Type B pancreatic cell (in vitro differentiated cells): ENCODE measurements at regions not wholly inside any gene's neighbourhood (a gene's known extent, or its start where the extent isn't known, plus 50 kb on each side); places are given as distances from the start of the nearest gene placed in this dataset.
A peak's percentile ranks its signal among the peaks of the same experiment; 100 is the strongest.

Source experiments
- DNase-seq: peaks from one replicate; pipeline ENCODE4 v3.0.0; 2021; ENCODE audit warnings: mixed read lengths; ENCODE audit not compliant: unreplicated experiment; ENCODE audit errors: extremely low spot score
- H3K27ac Mint-ChIP-seq: 2 replicates; pipeline ENCODE4 v1.8.0; 2021; ENCODE audit warnings: mild to moderate bottlenecking, mixed read lengths
- H3K27me3 Mint-ChIP-seq: 2 replicates; pipeline ENCODE4 v1.8.0; 2021; ENCODE audit warnings: mixed read lengths
- H3K36me3 Mint-ChIP-seq: 2 replicates; pipeline ENCODE4 v1.8.0; 2021; ENCODE audit warnings: mixed read lengths
- H3K4me1 Mint-ChIP-seq: one replicate; pipeline ENCODE4 v1.8.0; 2021; ENCODE audit warnings: mixed read lengths; ENCODE audit not compliant: unreplicated experiment
- H3K4me3 Mint-ChIP-seq: 2 replicates; pipeline ENCODE4 v1.8.0; 2021; ENCODE audit warnings: mild to moderate bottlenecking, mixed read lengths
- H3K9me3 Mint-ChIP-seq: 2 replicates; pipeline ENCODE4 v1.8.0; 2021; ENCODE audit warnings: mixed read lengths
- TF ChIP-seq, protein P1 (sequence below): fragments of 200-600 bp; sonication (generic); conservative IDR thresholded peaks from 2 replicates; pipeline ENCODE4 v1.5.0; 2021; ENCODE audit warnings: antibody characterized with exemption, mild to moderate bottlenecking

DNA sequence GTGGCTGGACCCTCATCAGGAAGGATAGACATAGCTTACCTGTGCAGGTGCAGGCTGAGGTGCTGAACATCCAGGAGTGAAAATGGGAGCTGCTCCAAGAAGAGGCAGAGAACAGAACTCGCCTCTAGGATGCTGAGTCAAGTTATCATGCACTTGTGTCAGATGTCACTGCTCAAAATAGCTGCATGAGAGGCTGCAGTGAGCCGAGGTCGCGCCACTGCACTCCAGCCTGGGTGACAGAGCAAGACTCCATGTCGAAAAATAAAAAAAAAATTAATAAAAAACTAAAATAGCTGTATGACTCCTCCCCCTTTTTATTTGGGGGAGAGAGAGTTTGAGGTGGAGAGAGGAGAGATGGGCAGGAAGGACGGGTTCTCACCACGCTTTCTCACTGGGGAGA lies 148.8 kb downstream of the FOXL1 start:
- no peaks in the 10 kb centered on the region for H3K9me3 Mint-ChIP-seq
- peaks cover 21% of the 10 kb centered on the region for H3K4me1 Mint-ChIP-seq
- TF ChIP-seq, protein P1, sequence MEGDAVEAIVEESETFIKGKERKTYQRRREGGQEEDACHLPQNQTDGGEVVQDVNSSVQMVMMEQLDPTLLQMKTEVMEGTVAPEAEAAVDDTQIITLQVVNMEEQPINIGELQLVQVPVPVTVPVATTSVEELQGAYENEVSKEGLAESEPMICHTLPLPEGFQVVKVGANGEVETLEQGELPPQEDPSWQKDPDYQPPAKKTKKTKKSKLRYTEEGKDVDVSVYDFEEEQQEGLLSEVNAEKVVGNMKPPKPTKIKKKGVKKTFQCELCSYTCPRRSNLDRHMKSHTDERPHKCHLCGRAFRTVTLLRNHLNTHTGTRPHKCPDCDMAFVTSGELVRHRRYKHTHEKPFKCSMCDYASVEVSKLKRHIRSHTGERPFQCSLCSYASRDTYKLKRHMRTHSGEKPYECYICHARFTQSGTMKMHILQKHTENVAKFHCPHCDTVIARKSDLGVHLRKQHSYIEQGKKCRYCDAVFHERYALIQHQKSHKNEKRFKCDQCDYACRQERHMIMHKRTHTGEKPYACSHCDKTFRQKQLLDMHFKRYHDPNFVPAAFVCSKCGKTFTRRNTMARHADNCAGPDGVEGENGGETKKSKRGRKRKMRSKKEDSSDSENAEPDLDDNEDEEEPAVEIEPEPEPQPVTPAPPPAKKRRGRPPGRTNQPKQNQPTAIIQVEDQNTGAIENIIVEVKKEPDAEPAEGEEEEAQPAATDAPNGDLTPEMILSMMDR: no peak
- no peaks in the 10 kb centered on the region for H3K36me3 Mint-ChIP-seq
- no peak for DNase-seq
- no peak overlapping the region for H3K4me3 Mint-ChIP-seq
- no peak overlapping the region for H3K27ac Mint-ChIP-seq
- peaks cover 69% of the 10 kb centered on the region for H3K27me3 Mint-ChIP-seq

DNA sequence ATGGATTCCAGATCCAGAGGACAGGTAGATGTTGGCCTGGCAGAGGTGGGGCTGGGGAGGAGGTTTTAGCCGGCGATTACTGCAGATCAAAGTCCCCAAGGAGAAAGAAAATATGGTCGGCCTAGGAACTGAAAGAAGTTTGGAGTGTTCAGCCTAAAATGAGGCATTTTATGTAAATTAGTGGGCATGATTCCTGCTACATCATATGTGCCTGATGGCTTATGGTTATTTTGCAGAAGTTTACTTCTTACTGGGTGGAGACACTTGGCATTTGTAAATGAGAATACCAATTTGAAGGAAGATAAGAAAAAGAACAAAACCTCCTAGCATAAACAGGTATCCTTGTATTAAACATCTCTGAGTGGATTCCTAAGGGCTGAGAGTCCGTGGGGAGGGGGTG lies 149.3 kb downstream of the FOXL1 start:
- no peaks in the 10 kb centered on the region for H3K36me3 Mint-ChIP-seq
- H3K27me3 Mint-ChIP-seq: peaks cover 73% of the 10 kb centered on the region
- H3K4me1 Mint-ChIP-seq: peaks cover 24% of the 10 kb centered on the region

DNA sequence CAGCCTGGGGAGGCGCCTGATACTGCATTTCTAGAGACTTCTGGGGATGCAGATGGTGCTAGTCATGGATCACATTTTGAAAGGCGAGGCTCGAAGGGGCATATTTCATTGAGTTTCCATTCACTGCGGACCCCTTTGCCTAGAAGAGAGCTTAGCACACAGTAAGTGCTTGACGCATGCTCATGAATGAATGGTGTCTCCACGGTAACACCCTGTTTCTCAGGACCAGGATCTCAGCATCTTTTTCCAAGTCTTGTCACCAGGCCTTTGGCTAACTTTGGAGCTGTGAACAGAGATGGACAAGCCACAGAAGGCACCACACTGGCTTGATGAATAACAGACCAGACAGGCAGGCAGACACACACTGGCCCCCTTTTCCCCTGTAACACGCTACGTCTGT lies 151.3 kb downstream of the FOXL1 start:
- DNase-seq: no peak
- Mint-ChIP-seq H3K4me1 (peaks cover 42% of the 10 kb centered on the region), H3K36me3 (no peaks in the 10 kb centered on the region), H3K27me3 (peaks cover 81% of the 10 kb centered on the region), H3K27ac (no peak overlapping the region), H3K9me3 (no peaks in the 10 kb centered on the region), H3K4me3 (no peak overlapping the region)
- TF ChIP-seq, protein P1: no peak

More for the DNA sequence above, 149.3 kb downstream of the FOXL1 start:
- TF ChIP-seq, protein P1: no peak
- no peak for DNase-seq
- H3K4me3 Mint-ChIP-seq: no peak overlapping the region
- no peak overlapping the region for H3K27ac Mint-ChIP-seq
- H3K9me3 Mint-ChIP-seq: no peaks in the 10 kb centered on the region

DNA sequence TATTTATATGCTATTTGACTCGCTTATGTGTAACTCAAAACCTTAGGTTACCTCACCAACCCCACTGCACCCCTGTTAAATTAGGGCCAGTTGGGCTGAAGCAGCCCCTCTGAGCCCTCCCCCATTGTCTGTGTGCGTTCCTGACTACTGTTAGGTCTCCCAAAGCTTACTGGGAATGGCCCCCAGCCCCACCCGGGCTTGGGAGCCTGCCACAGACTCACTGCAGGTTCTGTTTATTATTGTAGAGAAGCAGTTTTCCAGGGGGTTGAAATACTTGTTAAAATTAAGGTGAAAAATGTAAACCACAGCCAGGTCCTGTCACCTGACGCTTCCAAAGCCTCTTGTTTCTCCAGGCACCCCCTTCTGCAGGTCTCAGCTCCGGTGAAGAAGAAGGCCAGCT lies 151.7 kb downstream of the FOXL1 start:
- Mint-ChIP-seq H3K27me3 (peaks cover 84% of the 10 kb centered on the region), H3K9me3 (no peaks in the 10 kb centered on the region), H3K36me3 (no peaks in the 10 kb centered on the region), H3K27ac (no peak overlapping the region), H3K4me1 (peaks cover 46% of the 10 kb centered on the region), H3K4me3 (no peak overlapping the region)
- TF ChIP-seq, protein P1: no peak
- DNase-seq: no peak

DNA sequence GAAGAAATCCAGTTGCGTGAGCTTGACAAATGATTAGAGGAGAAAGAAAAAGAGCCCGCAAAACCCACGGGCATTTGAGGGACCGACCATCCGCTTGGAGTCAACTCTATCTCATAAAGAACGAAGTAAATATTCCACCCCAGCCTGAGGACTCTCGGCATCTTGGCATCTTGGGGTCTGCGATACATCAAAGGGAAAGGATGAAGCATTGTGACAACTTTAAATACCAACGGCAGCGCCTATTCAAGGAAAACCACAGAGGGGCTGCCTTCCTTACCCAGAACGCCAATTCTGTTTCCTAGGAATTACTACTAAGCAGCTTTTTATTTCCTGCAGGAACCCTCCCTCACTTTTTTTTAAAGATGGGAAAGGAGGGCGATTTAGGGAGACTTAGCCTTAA lies 152.2 kb downstream of the FOXL1 start:
- peak overlapping the region; percentile 31 for H3K4me3 Mint-ChIP-seq

More for the DNA sequence above, 152.2 kb downstream of the FOXL1 start:
- Mint-ChIP-seq H3K36me3 (no peaks in the 10 kb centered on the region), H3K4me1 (peaks cover 44% of the 10 kb centered on the region), H3K27ac (no peak overlapping the region), H3K9me3 (no peaks in the 10 kb centered on the region), H3K27me3 (peaks cover 84% of the 10 kb centered on the region)
- no peak for DNase-seq
- TF ChIP-seq, protein P1: no peak
